MV-4-11 (cell line): ENCODE measurements at regions not wholly inside any gene's neighbourhood (a gene's known extent, or its start where the extent isn't known, plus 50 kb on each side); places are given as distances from the start of the nearest gene placed in this dataset.

Experiments used
- DNase-seq: peaks from one replicate; lab custom pipeline; 2025; lab: John Stamatoyannopoulos, UW

GRCh38 chr1:25055961-25056360, 125.9 kb upstream of the RUNX3 start:
- no peak for DNase-seq

GRCh38 chr1:25055324-25055780, 125.3 kb upstream of the RUNX3 start:
- no peak for DNase-seq

- DNase-seq = peak; percentile 9
Measured at GRCh38 chr1:25054526-25055323, 124.6 kb upstream of the RUNX3 start.

GRCh38 chr1:25053576-25054250, 123.6 kb upstream of the RUNX3 start:
- DNase-seq = no peak

- DNase-seq = no peak
Measured at GRCh38 chr1:25051906-25052305, 121.8 kb upstream of the RUNX3 start.

GRCh38 chr1:25051504-25051903, 121.4 kb upstream of the RUNX3 start:
- DNase-seq = no peak

GRCh38 chr1:25050165-25050564, 120.1 kb upstream of the RUNX3 start:
- no peak for DNase-seq

- no peak for DNase-seq
Measured at GRCh38 chr1:25049190-25049589, 119.1 kb upstream of the RUNX3 start.

- DNase-seq = no peak
Measured at GRCh38 chr1:25048728-25049127, 118.7 kb upstream of the RUNX3 start.

GRCh38 chr1:25047506-25048240, 117.6 kb upstream of the RUNX3 start:
- no peak for DNase-seq

- no peak for DNase-seq
Measured at GRCh38 chr1:25046194-25046532, 116.1 kb upstream of the RUNX3 start.

GRCh38 chr1:25045480-25046193, 115.6 kb upstream of the RUNX3 start:
- DNase-seq = no peak

GRCh38 chr1:25043228-25043580, 113.1 kb upstream of the RUNX3 start:
- DNase-seq = no peak

GRCh38 chr1:25042331-25043227, 112.5 kb upstream of the RUNX3 start:
- no peak for DNase-seq

GRCh38 chr1:25041916-25042315, 111.8 kb upstream of the RUNX3 start:
- DNase-seq = no peak

- DNase-seq = no peak
Measured at GRCh38 chr1:25040122-25040685, 110.1 kb upstream of the RUNX3 start.

GRCh38 chr1:25039229-25039628, 109.2 kb upstream of the RUNX3 start:
- no peak for DNase-seq

GRCh38 chr1:25038699-25039098, 108.6 kb upstream of the RUNX3 start:
- no peak for DNase-seq

- DNase-seq = peak; percentile 64
Measured at GRCh38 chr1:25037174-25038074, 107.3 kb upstream of the RUNX3 start.

- DNase-seq = no peak
Measured at GRCh38 chr1:25036117-25036546, 106.1 kb upstream of the RUNX3 start.
